GM12875 (cell line): ENCODE measurements at regions not wholly inside any gene's neighbourhood (a gene's known extent, or its start where the extent isn't known, plus 50 kb on each side); places are given as distances from the start of the nearest gene placed in this dataset.

ENCODE experiments used
- H3K4me3 ChIP-seq: one replicate; pipeline ENCODE4 v1.5.1; 2011; ENCODE audit warnings: low read depth, low read length, control low read depth
- CTCF ChIP-seq: IDR thresholded peaks from 2 replicates; pipeline ENCODE4 v1.5.1; 2011; ENCODE audit warnings: low read depth, mild to moderate bottlenecking, control low read depth, inconsistent platforms, low read length, moderate library complexity, borderline replicate concordance; ENCODE audit not compliant: insufficient read depth

GRCh38 chr6:131382631-131383030 is 190.4 kb upstream of the ARG1 start:
- H3K4me3 ChIP-seq: no peak overlapping the region
- TF ChIP-seq CTCF: no peak

GRCh38 chr6:131383421-131384411 is 189.3 kb upstream of the ARG1 start:
- no peak overlapping the region for H3K4me3 ChIP-seq
- no peak for TF ChIP-seq CTCF

- TF ChIP-seq CTCF: no peak
Observed at GRCh38 chr6:131387562-131388447, 185.2 kb upstream of the ARG1 start.

GRCh38 chr6:131390322-131390721 is 182.7 kb upstream of the ARG1 start:
- H3K4me3 ChIP-seq: no peak overlapping the region
- TF ChIP-seq CTCF: no peak

More at GRCh38 chr6:131387562-131388447, 185.2 kb upstream of the ARG1 start:
- H3K4me3 ChIP-seq: no peak overlapping the region

- no peak overlapping the region for H3K4me3 ChIP-seq
- no peak for TF ChIP-seq CTCF
Observed at GRCh38 chr6:131391116-131391515, 181.9 kb upstream of the ARG1 start.

GRCh38 chr6:131393433-131393832 is 179.6 kb upstream of the ARG1 start:
- no peak overlapping the region for H3K4me3 ChIP-seq
- no peak for TF ChIP-seq CTCF
